Amniotic stem cell (primary cell): ENCODE measurements at regions not wholly inside any gene's neighbourhood (a gene's known extent, or its start where the extent isn't known, plus 50 kb on each side); places are given as distances from the start of the nearest gene placed in this dataset.

Experiments used
- DNase-seq: peaks from one replicate; lab custom pipeline; 2025; lab: John Stamatoyannopoulos, UW

DNA sequence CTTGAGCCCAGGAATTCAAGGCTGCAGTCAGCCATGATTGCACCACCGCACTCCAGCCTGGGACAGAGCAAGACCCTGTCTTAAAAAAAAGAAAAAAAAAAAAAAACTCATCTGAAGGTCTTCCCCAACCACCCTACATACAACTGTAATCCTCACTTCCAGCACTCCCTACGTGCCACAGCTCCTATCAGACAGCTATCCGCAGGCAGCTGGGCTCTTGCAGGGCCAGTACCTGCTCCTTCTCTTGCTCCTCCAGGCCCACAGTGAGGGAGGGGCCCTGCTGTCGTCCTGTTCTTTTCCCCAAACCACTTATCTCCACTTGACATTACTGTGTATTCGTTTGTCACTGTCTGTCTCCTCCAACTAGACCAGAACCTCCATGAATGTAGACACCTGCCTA is 156.1 kb upstream of the NECTIN1 start:
- no peak for DNase-seq

DNA sequence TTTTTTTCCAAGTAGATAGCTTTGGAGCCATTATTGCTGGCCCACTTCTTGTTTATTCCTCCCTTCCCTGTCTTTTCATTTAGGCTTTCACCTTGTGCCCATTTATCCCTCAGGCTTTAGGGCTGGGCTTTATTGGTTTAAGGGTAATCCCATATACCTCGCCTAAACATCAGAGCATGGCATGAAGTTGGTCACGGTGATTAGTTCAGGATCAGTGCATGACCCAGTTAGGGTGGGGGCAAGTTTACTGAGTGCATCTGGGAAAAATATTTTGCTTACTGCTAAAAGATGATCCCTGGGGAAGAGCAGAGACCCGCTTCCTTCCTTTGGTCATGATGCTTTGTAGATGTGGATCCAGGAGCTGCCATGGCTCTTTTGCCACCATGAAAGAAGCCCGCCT is 153.3 kb upstream of the NECTIN1 start:
- DNase-seq: no peak

DNA sequence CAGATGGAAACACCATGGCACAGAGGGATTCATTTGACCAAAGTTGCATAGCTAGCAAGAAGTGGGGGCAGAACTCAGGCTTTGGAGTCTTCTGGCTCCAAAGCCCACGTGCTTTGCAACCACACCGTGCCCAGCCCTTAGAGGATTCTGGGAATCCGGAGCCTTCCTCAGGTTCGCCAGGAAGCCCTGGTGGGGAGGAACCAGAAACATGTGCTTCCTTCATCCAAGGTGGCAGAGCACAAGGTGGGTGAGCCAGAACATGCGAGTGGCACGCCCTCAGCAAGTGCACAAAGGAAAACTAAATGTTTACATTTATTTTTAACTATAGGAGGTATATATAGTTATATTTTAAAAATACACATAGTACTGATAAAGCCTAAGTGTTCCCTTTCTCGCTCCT is 151.9 kb upstream of the NECTIN1 start:
- no peak for DNase-seq

DNA sequence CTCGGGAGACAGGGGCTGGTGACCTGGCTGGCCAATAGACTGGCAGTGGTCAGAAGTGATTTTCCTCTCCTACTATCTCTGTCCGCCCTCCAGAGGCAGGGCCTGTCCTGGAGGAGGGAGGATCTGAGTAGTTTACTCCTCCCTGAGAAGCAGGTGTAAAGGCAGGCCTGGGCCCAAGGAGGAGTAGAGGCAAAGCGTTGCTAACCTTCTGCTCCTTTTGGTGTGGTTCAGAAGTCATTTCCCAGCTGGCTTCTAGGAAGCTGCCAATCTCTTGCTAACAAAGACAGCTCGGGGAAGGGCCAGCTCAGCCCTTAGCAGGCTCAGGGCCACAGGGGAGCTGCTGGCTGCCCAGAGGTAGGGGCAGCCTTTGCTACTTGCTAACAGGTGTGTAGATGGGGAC is 151.1 kb upstream of the NECTIN1 start:
- no peak for DNase-seq

DNA sequence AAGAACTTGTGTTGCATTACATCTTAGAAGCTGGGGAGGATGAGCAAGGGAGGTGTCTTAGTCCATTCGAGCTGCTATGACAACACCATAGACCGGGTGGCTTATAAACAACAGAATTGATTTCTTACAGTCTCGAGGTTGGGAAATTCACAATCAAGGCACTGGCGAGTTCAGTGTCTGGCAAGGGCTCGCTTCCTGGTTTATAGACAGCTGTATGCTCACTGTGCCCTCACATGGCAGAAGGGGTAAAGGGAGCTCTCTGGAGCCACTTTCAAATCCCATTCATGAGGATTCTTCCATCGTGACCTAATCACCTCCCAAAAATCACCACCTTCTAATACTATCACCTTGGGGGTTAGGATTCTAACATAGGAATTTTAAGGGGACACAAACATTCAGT is 150.0 kb upstream of the NECTIN1 start:
- no peak for DNase-seq

DNA sequence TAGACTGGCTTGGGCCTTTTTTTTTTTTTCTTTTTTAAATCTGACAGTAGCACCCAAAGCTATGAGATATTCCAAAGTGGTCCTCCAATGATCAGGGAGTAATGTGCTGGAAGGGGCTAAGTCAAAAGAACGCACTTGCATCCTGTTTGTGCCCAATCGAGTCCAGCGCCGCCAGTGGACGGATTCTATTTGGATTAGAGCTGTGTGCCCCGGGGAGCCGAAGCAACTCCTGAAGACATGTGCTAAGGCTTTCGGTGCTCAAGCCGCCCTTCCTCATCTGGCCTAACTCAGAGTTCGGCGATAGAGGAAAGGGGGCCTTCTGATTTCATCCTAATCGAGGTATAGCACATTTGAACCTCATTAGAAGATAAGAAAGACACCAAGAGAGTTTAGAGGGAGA is 147.8 kb upstream of the NECTIN1 start:
- DNase-seq: no peak

DNA sequence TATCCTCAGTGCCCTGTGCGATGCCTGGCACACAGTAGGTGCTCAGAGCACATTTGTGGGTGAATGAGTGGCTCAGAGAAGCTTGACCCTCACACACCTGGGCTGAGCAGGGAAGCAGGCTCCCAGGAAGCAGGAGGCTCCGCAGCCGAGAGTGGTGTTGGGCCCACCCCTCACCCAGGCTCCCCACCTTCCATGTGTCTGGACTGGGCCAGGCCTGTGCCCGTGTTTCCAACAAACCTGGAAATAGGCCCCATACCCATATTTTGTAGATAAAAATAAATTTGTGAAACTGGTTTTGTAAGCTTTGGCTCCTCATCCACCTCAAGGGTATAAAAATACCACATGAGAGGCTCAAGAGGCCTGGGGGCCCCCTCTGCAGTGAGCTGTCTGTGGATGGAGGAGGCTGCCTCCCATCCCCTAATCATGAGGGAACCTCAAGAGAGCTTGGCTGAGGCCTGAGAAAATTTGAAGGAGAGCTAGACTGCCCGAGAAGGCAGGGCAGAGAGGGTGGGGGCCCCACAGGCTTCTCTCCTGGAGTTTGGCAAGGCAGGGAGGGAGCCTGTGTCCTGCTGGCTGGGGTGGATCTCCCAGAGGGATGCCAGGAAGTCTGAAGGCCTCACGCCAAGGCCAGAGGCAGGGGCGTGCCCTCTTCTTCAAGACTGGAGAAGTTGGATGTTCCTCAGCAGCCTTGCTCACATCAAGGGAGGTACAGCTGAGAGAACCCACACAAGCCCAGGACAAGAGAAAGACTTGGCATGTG is 147.0 kb upstream of the NECTIN1 start:
- DNase-seq: no peak

DNA sequence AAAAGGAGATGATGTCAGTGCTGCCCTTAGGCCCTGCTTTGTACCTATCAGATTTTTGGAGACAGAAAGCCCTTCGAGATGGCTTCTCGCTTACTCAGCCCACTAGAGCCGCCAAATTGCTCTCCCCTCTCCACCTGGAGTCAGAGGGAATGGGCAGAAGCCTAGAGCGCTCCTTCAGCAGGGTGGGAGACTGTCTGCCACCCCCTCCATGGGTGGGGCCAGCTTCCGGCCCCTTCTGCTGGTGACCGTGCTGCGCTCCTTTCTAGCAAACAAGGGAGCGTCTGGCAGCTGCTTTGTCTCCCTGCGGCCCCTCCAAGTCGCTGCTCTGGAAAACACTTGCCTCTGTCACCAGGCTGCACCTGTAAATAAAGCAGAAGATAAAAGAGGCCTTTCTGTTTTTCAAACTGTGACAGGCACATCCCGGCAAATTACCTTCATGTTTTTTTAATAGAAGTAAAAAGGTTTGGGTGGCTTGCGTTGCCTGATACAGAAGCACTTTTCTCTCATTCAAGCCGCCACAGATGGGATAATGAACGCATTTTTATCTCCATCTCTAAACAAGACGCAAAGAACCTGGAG is 145.7 kb upstream of the NECTIN1 start:
- DNase-seq: no peak

DNA sequence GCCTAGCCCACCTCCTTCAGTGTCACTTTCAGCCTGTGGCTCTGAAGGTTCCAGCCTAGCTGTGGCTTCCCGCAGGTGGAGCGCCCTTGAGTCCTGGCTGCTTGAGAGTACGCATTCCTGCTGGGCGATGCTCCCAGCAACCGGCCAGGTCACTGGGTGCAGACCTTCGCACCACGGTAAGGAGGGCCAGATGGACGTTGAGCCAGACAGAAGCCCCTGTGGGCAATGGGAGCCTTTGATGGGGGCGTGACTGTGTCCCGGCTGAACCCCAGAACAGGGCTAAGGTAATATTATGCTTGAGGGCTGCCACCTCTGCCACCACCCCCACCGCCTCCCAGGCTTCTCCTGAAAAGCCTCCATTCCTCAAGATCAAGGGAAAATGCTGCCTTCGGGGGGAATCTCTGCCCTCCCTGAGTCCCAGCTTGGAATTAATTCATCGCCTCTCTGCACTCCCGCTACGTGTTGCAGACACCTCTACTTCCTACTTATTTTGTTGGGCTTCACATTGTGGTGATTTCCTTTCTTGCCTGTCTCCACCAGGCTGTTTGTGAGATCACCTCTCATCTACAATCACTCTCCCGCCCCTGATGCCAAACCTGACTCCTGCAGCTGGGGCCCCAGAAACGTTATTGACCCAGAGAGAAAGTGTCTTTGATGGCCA is 144.9 kb upstream of the NECTIN1 start:
- no peak for DNase-seq

DNA sequence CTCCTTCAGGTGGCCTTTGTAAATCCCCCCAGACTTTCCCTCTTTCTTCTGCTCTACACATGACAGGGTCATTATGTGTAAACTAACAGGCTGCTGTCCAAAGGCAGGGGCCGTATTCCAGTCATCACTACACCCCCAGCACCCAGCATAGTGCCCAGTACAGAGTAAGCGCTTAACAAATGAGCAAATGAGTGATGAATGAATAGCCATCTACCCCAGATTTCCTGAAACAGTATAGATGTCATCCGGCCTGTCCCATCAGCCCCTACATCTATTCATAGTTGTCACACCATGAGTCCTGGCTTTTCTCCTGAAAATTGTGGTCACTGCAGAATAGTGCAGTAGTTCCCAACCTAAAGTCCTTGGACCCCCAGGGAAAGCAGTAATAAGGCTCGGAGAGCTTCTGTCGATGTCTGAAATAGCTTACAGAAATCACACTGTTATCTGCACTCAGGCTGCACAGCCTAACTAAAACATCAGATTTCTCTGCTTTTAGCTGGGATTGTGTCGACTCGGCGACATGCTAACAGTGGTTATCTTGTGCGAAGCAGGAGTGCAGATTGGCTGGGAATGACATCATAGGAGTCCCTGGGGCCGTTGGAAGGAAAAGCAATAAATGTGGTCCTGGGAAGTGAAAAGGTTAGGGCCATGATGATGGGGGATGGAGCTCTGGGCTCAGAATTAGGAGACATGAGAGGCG is 143.8 kb upstream of the NECTIN1 start:
- no peak for DNase-seq

DNA sequence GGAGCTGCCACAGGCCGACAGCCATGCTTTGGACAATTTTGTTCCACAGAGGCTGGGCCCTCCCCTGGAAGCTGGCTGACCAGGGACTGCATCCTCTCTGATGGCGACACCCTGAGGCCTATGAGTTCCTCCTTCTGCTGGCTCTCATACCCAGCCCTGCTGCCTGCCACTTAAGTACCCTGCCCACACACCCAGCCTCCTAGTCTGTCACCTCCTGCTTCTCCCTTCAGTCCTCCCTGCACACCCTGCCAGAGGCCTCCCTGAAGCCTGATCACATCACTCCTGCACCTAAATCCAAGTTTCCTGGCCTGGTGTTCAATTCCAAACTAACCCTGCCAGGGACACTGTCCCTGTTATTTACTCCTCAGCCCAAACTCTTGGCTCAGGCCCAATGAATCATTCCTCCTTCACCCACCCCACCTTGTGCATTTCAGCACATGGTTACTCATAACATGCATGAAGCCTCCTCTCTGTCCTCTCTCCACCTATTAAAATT is 136.7 kb upstream of the NECTIN1 start:
- no peak for DNase-seq

DNA sequence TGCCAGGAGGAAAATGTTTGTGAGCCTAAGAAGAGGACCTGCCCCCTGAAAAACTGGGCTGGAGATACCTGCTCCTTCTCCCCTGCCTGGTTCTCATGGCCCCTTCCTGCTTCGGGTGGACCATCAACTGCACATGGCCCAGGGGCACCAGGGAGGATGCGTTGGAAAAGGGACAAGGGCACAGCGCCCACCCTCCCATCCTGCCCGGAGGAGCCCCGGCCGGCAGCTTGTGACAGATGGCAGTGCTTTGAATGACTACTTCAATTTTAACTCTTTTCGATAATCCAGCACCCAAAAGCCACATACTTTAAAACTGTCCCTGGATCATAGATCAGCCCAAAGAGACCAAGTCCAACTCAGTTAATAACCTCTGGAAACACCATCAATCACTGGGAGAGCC is 135.8 kb upstream of the NECTIN1 start:
- no peak for DNase-seq

DNA sequence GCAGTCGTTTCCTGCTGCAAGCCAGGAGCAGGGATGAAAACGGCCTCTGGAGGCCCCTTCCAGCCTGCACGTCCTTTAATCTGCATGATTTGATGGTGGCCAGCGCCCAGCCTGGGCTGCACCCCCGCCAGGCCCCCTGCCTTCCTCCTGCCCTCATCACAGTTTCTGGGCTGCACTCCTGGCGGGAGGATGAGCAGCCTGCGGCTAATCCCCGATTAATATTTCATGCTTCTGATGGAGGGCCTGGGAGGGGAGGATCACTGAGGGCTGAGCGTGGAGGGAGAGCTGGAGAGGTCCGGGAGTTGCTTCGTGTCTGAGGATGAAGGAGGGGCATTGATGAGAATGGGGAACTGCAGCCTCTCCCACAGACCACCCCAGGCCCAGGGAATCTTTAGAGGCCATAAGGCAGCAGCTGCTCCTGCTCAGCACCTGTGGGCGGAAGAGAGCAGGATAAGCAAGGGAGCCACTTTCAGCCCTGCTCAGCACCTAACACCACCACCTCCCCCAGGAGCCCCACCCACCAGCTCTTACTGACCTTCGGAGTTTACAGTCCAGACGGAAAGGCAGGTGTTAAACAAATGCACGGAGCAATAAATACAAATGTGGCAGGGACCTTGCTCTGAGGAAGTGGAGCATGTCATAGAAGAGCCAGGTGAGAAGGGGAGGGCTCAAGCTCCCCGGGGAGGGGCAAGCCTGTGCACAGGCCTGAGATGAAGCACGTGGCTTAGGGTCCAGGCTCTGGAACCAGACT is 135.0 kb upstream of the NECTIN1 start:
- DNase-seq: no peak

DNA sequence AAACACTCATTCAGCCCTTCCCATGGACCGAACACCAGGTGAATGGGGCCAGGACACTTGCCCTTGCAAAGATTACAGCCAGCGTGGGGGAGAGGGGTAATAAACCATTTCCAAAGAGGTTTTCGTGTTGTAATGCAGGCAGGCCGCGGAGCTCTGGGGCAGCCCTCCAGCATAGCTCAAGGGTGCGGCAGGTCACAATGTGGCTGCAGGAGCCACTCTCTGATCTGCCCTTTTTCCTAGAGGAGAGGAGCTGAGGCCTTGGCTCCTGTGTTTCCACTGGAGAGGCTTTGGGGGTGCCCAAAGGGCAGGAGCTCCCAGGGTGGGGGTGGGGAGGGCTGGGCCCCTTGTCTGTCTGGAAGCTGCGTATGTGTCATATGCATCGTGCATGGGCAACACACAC is 134.2 kb upstream of the NECTIN1 start:
- DNase-seq: no peak

DNA sequence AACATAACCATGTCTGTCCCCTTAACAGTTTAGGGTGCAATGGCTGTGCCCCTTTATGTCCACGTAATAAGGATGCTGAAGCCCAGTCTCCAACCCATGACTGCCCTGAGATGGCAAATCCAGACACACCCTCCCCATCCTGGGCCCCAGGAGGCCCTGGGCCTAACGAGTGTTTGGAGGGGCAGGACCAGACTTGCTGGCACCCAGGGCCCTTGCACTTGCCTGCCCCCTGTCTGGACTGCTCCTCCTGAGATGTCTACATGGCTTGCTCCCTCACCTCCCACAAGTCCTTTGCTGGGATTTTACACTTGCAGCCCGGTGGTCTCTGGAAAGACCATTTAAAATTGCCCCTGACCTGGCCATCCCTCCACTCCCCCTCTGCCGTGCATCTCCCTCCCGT is 132.2 kb upstream of the NECTIN1 start:
- DNase-seq: no peak

DNA sequence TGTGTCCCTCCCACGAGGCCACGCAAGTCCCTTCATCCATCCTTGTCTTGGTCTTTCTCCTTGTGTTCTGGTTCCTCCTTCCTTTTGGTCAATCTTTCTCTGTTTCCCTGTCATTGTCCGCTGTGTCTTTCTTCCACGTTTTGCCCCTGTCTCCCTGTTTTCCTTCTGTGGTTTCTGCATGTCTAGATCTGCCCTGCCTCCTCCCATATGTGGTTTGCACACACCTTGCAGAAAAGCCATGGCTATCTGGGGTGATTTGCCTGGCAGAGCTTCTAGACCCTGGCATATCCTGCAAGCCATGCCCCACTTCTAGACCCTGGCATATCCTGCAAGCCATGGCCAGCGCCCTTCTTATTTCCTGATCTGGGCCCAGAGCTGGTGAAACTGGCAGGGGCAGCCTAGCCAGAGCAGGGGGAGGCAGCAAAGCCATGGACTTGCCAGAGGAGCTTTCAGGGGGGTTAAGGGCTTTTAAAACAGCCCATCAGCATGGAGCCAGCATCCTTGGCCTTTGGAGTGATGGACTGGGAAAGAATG is 131.6 kb upstream of the NECTIN1 start:
- no peak for DNase-seq

DNA sequence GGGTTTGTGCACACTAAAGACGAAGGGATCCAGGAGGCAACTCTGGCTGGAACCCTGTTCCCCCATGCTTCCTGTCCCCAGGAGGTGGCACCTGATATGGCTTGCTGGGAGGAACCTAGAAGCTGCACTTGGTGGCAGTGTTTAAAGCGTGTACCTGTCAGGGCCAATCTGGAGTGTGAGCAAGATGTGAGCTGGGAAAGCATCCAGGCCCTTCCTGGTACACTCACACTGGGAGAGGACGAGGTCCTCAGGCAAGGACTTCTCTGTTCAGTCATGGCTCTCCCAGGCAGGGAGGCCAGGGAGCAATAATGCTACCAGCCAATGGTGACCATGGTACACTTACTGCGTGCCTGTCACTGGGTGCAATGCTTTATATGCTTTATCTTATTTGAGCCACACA is 130.7 kb upstream of the NECTIN1 start:
- no peak for DNase-seq

DNA sequence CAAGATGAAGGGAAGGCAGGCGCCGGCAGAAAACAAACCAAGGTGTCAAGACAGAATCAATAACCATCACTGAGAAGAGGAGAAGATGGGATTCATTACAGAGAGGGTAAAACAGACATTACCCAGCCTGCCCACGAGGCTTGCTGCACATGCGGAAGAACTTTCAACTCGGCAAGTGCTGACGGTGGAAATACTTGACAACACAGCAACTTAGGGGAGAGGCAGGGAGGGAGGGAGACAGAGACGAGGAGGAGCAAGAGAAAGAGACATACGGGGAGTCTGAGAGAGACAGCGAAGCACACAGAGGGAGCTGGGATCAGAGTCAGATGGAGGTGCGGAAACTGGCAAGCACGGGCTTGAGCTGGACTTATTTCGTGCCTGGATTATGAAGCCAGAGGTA is 129.3 kb upstream of the NECTIN1 start:
- no peak for DNase-seq

DNA sequence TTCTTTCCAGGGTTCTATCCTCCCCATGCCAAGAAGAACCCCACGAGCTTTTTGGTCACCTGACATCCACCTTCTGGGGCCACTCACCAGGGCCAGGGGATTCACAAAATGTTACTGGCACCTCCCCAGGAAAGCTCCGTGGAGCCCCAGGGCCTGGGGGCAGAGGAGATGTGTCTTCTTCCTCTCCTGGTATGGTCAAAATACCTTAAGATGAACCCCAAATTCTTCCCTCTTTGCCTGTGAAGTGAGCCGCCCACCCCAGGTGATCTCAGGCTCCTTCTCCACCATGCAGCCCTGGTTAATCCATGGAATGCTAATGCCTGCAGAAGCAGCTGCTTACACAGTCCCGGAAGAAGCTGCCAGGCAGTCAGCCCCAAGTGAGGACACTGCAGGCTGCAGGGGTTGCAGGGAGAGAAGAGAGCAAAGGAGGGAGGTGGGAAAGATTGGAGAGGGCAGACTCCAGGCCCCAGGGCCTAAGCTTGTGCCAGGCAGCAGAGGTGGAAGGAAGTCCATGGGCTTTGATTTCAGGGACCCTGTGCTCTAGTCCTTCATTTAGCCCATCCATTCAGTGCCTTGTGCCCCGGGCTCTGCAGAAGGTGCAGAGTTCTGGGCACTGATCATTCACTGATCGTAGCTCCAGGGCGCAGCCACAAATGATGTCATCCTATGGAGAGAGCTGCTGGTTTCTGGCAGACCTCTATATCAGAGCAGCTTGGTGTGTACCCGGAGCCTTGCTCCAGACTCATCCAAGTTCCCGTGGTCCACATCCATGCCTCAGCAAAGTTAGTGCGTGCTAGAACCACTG is 127.9 kb upstream of the NECTIN1 start:
- no peak for DNase-seq

DNA sequence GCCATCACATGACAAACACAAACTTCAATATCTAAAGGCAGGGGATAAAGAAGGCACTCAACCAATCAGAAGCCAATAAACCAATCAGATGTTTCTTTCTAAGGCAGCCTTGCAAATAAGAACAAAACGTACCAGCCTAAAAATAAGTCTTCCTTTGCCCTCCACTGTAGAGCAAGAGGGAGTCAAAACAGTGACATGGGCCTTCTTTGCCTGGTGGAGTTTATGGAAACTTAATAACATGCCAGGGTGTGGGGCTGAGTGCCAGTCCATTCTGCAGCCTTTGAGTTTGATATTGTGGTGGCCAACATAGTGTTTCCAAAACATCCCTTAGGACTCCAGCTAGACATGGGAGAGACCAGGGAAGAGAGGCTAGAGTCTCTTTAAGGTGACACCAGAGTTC is 126.1 kb upstream of the NECTIN1 start:
- no peak for DNase-seq

DNA sequence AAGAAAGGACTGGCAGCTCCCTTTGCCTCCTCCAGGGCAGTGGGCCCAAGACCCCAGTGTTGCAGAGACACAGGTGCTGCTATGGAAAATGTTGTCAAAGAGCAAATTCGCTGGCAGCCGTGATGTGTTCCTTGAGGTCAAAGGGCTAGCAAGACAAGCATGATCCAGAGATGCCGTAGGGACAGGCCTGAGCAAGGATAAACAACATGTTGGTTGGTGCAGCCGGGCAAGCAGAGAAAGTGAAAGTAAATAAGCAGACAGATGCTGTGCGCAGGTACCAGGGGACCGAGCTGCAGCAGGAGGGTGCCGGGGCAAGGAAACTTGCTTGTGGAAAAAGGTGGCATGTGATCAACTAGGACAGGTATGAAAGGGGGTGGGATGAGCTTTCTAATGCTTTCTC is 125.5 kb upstream of the NECTIN1 start:
- DNase-seq: no peak
